NCI-H1048 (cell line): ENCODE measurements at regions not wholly inside any gene's neighbourhood (a gene's known extent, or its start where the extent isn't known, plus 50 kb on each side); places are given as distances from the start of the nearest gene placed in this dataset.
A peak's percentile ranks its signal among the peaks of the same experiment; 100 is the strongest.
"Not testable (repeated sequence)": the region's sequence is repeated elsewhere in the genome, so short reads cannot be mapped to it uniquely, and the experiment has no call there.

ENCODE experiments used
- DNase-seq: peaks from one replicate; lab custom pipeline; 2025; lab: John Stamatoyannopoulos, UW

DNA sequence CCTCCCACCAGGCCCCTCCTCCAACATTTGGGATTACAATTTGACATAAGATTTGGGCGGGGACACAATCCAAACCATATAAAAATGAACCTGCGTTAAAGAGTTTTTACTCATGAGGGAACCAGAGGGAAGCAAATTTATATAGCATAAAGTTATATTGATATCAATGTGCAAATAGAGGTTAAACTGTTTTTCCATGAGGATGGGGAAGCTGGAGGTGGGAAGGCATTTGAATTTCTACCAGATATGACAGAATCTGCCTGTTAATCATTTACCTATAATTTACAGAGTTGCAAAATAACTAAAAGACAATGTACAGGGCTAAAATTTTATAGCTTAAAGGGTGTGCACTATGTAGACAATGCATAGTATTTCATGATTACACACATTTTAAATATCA is 322.0 kb upstream of the FKBP1C start:
- DNase-seq = no peak

GRCh38 chr6:62891065-62891647 is 320.1 kb upstream of the FKBP1C start:
- no peak for DNase-seq

- peak; percentile 57 for DNase-seq
These were observed 317.2 kb upstream of the FKBP1C start for GRCh38 chr6:62894114-62894513.

DNA sequence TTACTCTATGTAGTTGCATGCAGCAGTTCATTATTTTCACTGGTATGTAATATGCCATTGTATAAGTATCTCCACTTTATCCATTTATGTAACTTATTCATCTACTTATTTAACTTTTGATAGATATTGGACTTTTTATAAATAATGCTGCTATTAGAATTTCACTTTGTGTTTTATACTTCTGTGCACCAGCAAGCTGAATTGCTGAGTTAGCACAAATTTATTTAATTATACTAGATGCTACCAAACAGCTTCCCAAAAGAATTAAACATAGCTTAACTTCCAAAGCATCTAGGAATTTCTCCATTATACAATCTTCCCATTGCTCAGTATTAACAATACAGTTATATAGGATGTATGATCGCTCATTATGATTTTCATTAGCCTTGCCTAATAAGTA is 308.0 kb upstream of the FKBP1C start:
- DNase-seq = no peak

DNA sequence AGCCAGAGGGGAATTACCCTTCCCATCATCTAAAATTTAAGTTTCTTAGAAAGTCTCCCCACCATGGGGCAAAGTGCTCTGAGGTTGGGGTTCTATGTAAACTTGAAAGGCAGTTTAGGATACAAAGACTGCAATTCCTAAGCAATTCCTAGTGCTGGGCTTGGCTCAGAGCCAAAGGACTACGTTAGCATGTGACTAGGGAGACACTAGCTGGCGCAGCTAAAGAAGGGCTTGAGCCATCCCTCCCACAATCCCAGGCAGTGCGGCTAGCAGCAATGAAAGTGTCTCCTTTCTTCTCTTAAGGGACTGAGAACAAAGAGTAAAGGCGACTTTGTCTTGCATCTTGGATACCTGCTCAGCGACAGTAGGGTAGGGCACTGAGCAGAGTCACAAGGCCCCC is 306.6 kb upstream of the FKBP1C start:
- DNase-seq = no peak

GRCh38 chr6:62914530-62914929 is 296.7 kb upstream of the FKBP1C start:
- DNase-seq = no peak

DNA sequence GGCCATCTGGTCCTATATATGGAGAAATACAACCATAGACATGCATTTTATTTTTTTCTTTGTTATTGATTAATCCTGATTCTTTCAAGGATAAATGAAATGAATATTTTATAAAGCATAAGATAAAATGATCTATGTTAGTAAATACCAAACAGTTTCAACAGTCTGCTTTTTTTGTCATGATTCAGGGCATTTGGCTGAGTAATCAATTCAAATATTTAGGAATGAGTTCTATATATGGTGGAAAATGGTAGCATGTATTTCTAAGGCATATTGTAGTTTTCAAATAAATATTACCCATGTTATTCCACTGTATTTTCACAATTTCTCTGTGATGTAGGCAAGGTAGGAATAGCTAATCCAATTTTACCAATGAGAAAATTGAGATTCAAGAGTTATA is 287.5 kb upstream of the FKBP1C start:
- DNase-seq = no peak

GRCh38 chr6:62940848-62941247 is 270.4 kb upstream of the FKBP1C start:
- no peak for DNase-seq

- no peak for DNase-seq
These were observed 269.3 kb upstream of the FKBP1C start for GRCh38 chr6:62942000-62942399.

GRCh38 chr6:62968834-62969233 is 242.4 kb upstream of the FKBP1C start:
- no peak for DNase-seq

GRCh38 chr6:62971976-62972658 is 239.2 kb upstream of the FKBP1C start:
- DNase-seq = no peak

DNA sequence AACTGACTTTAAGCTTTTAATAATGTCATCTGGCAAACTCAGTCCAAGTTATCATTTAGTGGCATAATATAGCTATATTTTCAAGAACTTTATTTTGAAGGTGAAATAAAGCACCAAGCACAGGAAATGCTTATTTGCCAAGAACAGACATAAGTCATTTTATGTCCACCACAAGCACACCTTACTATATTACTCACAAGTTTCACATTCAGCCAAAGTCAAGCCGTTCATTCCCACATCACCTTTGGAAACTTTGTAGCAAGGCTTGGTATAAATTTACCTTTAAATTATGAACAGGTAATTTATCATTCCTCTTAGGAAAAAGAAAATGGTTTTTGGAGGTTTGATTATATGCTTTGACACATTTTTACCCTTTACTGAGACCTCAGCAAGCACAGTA is 236.8 kb upstream of the FKBP1C start:
- no peak for DNase-seq

DNA sequence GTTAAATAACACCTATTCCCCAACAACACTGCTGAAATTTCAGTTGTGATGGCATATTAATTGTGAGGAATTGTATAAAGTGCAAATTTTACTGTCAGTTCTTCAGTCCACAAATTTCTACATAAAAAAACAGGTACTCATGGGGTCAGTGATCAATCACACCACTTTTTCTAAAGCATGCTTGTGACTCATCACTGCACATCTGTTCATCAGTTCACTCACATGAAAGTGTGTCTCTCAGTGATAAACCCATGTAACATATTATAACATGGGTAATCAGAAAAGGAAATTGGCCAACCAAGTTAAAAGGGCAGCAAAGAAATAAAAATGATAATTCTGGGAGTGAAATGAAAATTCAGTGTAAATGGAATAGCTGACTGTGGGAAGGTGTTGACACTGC is 234.7 kb upstream of the FKBP1C start:
- DNase-seq = no peak

- DNase-seq = no peak
These were observed 232.3 kb upstream of the FKBP1C start for GRCh38 chr6:62978920-62979319.

DNA sequence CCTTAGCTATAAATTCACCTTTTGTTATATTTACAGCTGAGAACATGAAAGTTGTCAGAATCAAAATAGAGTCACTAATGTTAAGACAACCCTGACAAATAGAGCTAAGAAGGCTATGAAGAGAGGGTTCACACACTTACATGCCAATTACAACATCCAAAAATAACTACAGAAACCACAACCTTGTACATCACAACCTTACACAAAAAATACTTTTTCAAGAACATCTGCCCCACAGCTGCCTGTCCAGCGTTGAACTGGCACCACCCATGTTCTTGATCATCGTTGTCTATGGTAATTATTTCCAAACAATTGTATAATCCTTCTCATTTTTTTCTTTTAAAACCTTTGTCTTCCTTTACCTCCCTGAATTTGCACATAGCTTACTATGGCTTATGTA is 231.2 kb upstream of the FKBP1C start:
- DNase-seq = no peak

- no peak for DNase-seq
These were observed 230.5 kb upstream of the FKBP1C start for GRCh38 chr6:62980724-62981123.

GRCh38 chr6:62982951-62983350 is 228.3 kb upstream of the FKBP1C start:
- no peak for DNase-seq

GRCh38 chr6:62991696-62992095 is 219.6 kb upstream of the FKBP1C start:
- not testable (repeated sequence) for DNase-seq

DNA sequence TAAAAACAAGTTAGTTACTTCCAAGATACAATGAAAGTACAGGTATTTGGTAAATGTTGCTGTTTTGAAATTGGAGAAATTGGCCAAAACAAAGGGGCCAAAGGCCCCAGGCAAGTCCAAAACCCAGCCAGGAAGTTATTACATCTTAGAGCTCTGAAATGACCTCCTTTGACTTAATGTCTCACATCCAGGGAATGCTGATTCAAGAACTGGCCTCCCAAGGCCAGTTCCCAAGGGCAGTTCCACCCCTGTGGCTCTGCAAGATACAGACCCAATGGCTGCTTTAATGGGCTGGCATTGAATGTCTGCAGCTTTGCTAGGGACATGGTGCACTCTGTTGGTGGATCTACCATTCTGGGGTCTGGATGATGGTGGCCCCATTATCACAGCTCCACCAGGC is 217.3 kb upstream of the FKBP1C start:
- DNase-seq = no peak

DNA sequence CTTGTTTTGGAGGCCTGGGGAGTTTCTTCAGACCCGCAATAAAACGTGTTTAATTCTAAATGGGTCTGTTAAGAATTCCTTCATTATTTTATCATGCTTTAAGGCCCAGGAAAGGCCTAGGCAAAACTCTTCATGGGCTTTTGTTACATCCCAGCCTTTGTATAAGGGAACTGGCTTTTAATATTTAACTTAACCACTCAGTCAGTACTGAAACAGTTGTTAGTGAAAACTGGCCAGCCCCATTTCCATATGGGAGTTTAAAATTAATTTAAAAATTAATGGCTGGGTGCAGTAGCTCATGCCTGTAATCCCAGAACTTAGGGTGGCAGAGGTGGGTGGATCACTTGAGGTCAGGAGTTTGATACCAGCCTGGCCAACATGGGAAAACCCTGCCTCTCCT is 213.2 kb upstream of the FKBP1C start:
- no peak for DNase-seq

DNA sequence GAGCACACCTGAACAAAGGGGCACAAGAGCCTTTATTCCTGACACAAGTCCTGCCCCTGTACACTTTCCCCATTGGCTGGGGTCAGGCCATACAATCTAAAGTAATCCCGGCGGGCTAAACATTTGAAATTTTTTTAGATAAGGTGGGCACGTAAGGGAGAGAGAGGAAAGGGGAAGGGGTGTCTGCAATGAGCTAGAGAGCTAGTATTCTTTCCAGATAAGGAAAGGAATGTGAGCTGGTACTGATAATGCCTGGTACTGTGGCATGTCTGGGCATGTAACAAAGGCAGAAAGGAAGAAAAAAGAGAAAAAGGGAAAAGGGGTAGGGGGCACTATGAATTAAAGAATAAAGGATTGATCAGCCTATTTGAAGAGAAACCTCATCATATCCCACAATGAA is 212.0 kb upstream of the FKBP1C start:
- not testable (repeated sequence) for DNase-seq

- DNase-seq = no peak
These were observed 211.5 kb upstream of the FKBP1C start for GRCh38 chr6:62999796-63000195.

- DNase-seq = not testable (repeated sequence)
These were observed 205.3 kb upstream of the FKBP1C start for GRCh38 chr6:63006018-63006417.

GRCh38 chr6:63010962-63011361 is 200.3 kb upstream of the FKBP1C start:
- DNase-seq = not testable (repeated sequence)
